Body of pancreas (tissue), 4 donors: ENCODE measurements at regions not wholly inside any gene's neighbourhood (a gene's known extent, or its start where the extent isn't known, plus 50 kb on each side); places are given as distances from the start of the nearest gene placed in this dataset.

Experiments
- ATAC-seq: fragments of 150-250 bp; one replicate; pipeline ENCODE4 v1.9.1; 2016
- DNase-seq, 4 donors: peaks; one replicate each; pipeline ENCODE4 v3.0.0-alpha.2; 2019
- H3K27ac ChIP-seq, 4 donors: fragments of 200-600 bp; sonication (generic); 1 replicate in 3 of 4; 2 replicates in 1 of 4; pipeline versions ENCODE4 v1.5.1 to v1.6.1; 2016 to 2019; ENCODE audit warnings: mild to moderate bottlenecking in 1 of 4, mixed read lengths in 1 of 4, moderate library complexity in 1 of 4
- H3K27me3 ChIP-seq, 2 donors: fragments of 200-600 bp; sonication (generic); one replicate each; pipeline ENCODE4 v1.6.0; 2016; ENCODE audit warnings: mild to moderate bottlenecking in 1 of 2
- H3K36me3 ChIP-seq, 2 donors: fragments of 200-600 bp; sonication (generic); replicated peaks in 1 of 2; 2 replicates each; pipeline ENCODE4 v1.5.1; 2016; ENCODE audit warnings: low read depth in 2 of 2; ENCODE audit not compliant: insufficient read depth in 1 of 2
- H3K4me1 ChIP-seq: fragments of 200-600 bp; sonication (generic); one replicate; pipeline ENCODE4 v1.6.0; 2016
- H3K4me3 ChIP-seq, 2 donors: fragments of 200-600 bp; sonication (generic); 1 replicate in 1 of 2; 2 replicates in 1 of 2; pipeline ENCODE4 v1.5.1; 2016 to 2019
- H3K9me3 ChIP-seq, 3 donors: fragments of 200-600 bp; sonication (generic); 1 replicate in 2 of 3; 2 replicates in 1 of 3; pipeline ENCODE4 v1.5.1; 2016
- CTCF ChIP-seq, 7 experiments: fragments of 450-650 bp in 4 of 7; fragments of 200-600 bp in 3 of 7; sonication (generic) in 3 of 7; IDR thresholded peaks; one replicate each; pipeline ENCODE4 v1.5.1; 2016 to 2019; ENCODE audit warnings: antibody characterized with exemption in 7 of 7
- POLR2A ChIP-seq, 3 donors: fragments of 450-650 bp; IDR thresholded peaks; one replicate each; pipeline ENCODE4 v1.6.1; 2016; ENCODE audit warnings: antibody characterized with exemption in 3 of 3, mild to moderate bottlenecking in 2 of 3
- WGBS, 2 donors: methylation state at CpG; one replicate each; pipeline ENCODE4 v1.1.5; 2017; 5-methylcytosine and 5-hydroxymethylcytosine counted together
- intact Hi-C: fragments of 100-400 bp; cut with DNase I; formaldehyde crosslinking; loops from one replicate; pipeline ENCODE4 v1.15.1; 2023

DNA sequence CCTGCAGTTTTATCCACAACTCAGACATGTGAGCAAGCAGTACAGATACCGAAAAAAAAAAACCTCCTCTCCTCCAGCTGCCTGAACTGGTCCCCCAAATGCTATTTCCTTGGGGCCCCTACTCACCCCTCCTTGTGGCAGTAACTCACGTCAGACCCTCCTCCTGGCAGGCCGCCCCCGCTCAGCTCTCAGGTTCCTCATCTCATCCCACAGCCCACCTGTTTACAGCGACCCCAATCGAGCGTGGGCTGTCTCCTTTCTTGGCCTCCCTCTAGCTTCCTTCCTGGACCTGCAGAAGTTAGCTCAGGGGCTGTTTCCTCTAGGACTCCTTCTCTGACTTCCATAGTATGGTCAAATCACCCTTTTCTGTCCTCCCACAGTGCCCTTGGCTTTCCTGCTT, 455.3 kb downstream of the BCL11B start:
- no peak for ATAC-seq
- intact Hi-C loops, result no loop called here
- no peak for DNase-seq
- no peaks in the 10 kb centered on the region for H3K36me3 ChIP-seq
- H3K4me3 ChIP-seq, result no peak overlapping the region
- no peaks in the 10 kb centered on the region for H3K9me3 ChIP-seq
- no peak overlapping the region for H3K27ac ChIP-seq
- 59 to 77% methylated on average over 7 of the region's 7 CpGs for WGBS, 2 donors
- no peak for TF ChIP-seq CTCF (IDR thresholded peaks at IDR 0.05)
- no peak for TF ChIP-seq POLR2A (IDR thresholded peaks at IDR 0.05)
- no peaks in the 10 kb centered on the region for H3K27me3 ChIP-seq
- H3K4me1 ChIP-seq, result no peaks in the 10 kb centered on the region

GRCh38 chr14:98819132-98819866, 452.7 kb downstream of the BCL11B start:
- Histone ChIP-seq H3K9me3 (no peaks in the 10 kb centered on the region), H3K27me3 (no peaks in the 10 kb centered on the region), H3K27ac (peak overlapping the region in 3 of 4 donors; percentile 59 to 74 (median 70)), H3K4me3 (no peak overlapping the region), H3K4me1 (no peaks in the 10 kb centered on the region), H3K36me3 (no peaks in the 10 kb centered on the region)
- ATAC-seq (peak; percentile 95), DNase-seq (peak; percentile 56 to 77 (median 64))
- intact Hi-C loops, result no loop called here
- TF ChIP-seq POLR2A (IDR thresholded peaks at IDR 0.05) (no peak), CTCF (IDR thresholded peaks at IDR 0.05) (no peak)
- 31 to 61% methylated on average over 6 to 9 of the region's 9 CpGs for WGBS, 2 donors

DNA sequence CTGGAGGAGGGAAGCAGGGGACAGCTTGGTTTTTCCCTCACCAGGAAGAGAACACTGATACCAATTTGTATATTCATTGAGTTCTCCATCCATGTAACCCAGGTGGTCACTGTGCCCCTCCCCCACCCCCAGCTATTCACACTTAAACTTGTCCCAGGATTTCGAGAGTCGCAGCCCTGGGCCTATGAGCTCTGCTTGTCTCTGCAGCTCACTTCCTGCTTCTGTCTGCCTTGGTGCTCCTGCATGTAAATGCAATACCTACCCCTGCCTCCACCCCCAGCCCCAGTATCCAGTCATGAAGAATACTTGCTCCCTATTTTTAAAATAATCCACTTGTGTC, 452.2 kb downstream of the BCL11B start:
- DNase-seq (peak in 2 of 4 donors; percentile 29 to 36), ATAC-seq (no peak)
- H3K4me1 ChIP-seq, result no peaks in the 10 kb centered on the region
- no peak overlapping the region for H3K4me3 ChIP-seq
- H3K27me3 ChIP-seq, result no peaks in the 10 kb centered on the region
- intact Hi-C loops, result no loop called here
- no peaks in the 10 kb centered on the region for H3K36me3 ChIP-seq
- no peaks in the 10 kb centered on the region for H3K9me3 ChIP-seq
- WGBS, 2 donors, result 36 to 62% methylated on average over 2 of the region's 2 CpGs
- TF ChIP-seq CTCF (IDR thresholded peaks at IDR 0.05), result no peak
- TF ChIP-seq POLR2A (IDR thresholded peaks at IDR 0.05), result no peak
- peak overlapping the region in 3 of 4 donors; percentile 59 to 74 (median 70) for H3K27ac ChIP-seq

DNA sequence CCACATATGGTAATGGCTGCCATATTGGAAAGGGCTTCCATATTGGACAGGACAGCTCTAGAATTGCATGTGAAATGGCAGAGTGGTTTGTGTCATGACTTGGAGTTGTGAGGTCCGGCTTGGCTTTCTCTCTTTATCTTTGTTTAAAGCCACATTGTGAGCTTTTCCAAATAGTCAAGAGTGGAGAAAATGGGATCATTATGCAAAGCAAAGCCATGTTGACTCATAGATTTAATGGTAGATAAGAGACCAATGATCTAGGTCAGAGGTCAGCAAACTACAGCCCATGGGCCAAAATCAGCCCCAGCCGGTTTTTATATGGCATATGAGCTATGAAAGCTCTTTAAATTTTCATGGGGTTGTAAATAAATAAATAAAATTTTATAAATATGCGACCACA, 449.1 kb downstream of the BCL11B start:
- 50 to 51% methylated on average over 3 of the region's 3 CpGs for WGBS, 2 donors
- intact Hi-C loops, result no loop called here

More for the DNA sequence above, 449.1 kb downstream of the BCL11B start:
- Histone ChIP-seq H3K4me1 (no peaks in the 10 kb centered on the region), H3K27ac (no peak overlapping the region), H3K4me3 (no peak overlapping the region), H3K36me3 (no peaks in the 10 kb centered on the region), H3K9me3 (no peaks in the 10 kb centered on the region), H3K27me3 (no peaks in the 10 kb centered on the region)
- ATAC-seq (no peak), DNase-seq (no peak)
- TF ChIP-seq POLR2A (IDR thresholded peaks at IDR 0.05) (no peak), CTCF (IDR thresholded peaks at IDR 0.05) (no peak)
